ENCODE measurements at regions not wholly inside any gene's neighbourhood (a gene's known extent, or its start where the extent isn't known, plus 50 kb on each side); places are given as distances from the start of the nearest gene placed in this dataset.
"Not testable (repeated sequence)": the region's sequence is repeated elsewhere in the genome, so short reads cannot be mapped to it uniquely, and the experiment has no call there.

- H3K27ac ChIP-seq, result not testable (repeated sequence)
Observed at GRCh38 chr17:20681746-20682722, 102.5 kb downstream of the CDRT15L2 start.

GRCh38 chr17:20683651-20684229 lies 104.2 kb downstream of the CDRT15L2 start:
- H3K27ac ChIP-seq, result not testable (repeated sequence)

- H3K27ac ChIP-seq, result not testable (repeated sequence)
Observed at GRCh38 chr17:20684975-20685374, 105.5 kb downstream of the CDRT15L2 start.

- not testable (repeated sequence) for H3K27ac ChIP-seq
Observed at GRCh38 chr17:20687584-20687983, 108.1 kb downstream of the CDRT15L2 start.

- not testable (repeated sequence) for H3K27ac ChIP-seq
Observed at GRCh38 chr17:20689170-20689749, 109.7 kb downstream of the CDRT15L2 start.

- not testable (repeated sequence) for H3K27ac ChIP-seq
Observed at GRCh38 chr17:20692706-20693105, 113.2 kb downstream of the CDRT15L2 start.

- not testable (repeated sequence) for H3K27ac ChIP-seq
Observed at GRCh38 chr17:20695871-20696270, 116.3 kb downstream of the CDRT15L2 start.

- not testable (repeated sequence) for H3K27ac ChIP-seq
Observed at GRCh38 chr17:20698463-20699206, 119.1 kb downstream of the CDRT15L2 start.

GRCh38 chr17:20700528-20700927 lies 121.0 kb downstream of the CDRT15L2 start:
- not testable (repeated sequence) for H3K27ac ChIP-seq

- not testable (repeated sequence) for H3K27ac ChIP-seq
Observed at GRCh38 chr17:20701366-20701765, 121.8 kb downstream of the CDRT15L2 start.

GRCh38 chr17:20702692-20703091 lies 123.2 kb downstream of the CDRT15L2 start:
- no peak overlapping the region for H3K27ac ChIP-seq
- no peak for TF ChIP-seq CTCF (IDR thresholded peaks at IDR 0.05)
- TF ChIP-seq ZFX (IDR thresholded peaks at IDR 0.05; ENCODE audit: borderline replicate concordance), result no peak

- no peak overlapping the region for H3K27ac ChIP-seq
- TF ChIP-seq CTCF (IDR thresholded peaks at IDR 0.05), result no peak
- TF ChIP-seq ZFX (IDR thresholded peaks at IDR 0.05; ENCODE audit: borderline replicate concordance), result no peak
Observed at GRCh38 chr17:20703781-20704180, 124.3 kb downstream of the CDRT15L2 start.

GRCh38 chr17:20705186-20705585 lies 125.7 kb downstream of the CDRT15L2 start:
- H3K27ac ChIP-seq, result not testable (repeated sequence)
